ENCODE measurements at regions not wholly inside any gene's neighbourhood (a gene's known extent, or its start where the extent isn't known, plus 50 kb on each side); places are given as distances from the start of the nearest gene placed in this dataset.

GRCh38 chr14:65169351-65169750, 67.0 kb upstream of the MAX start:
- TF ChIP-seq, protein P1, sequence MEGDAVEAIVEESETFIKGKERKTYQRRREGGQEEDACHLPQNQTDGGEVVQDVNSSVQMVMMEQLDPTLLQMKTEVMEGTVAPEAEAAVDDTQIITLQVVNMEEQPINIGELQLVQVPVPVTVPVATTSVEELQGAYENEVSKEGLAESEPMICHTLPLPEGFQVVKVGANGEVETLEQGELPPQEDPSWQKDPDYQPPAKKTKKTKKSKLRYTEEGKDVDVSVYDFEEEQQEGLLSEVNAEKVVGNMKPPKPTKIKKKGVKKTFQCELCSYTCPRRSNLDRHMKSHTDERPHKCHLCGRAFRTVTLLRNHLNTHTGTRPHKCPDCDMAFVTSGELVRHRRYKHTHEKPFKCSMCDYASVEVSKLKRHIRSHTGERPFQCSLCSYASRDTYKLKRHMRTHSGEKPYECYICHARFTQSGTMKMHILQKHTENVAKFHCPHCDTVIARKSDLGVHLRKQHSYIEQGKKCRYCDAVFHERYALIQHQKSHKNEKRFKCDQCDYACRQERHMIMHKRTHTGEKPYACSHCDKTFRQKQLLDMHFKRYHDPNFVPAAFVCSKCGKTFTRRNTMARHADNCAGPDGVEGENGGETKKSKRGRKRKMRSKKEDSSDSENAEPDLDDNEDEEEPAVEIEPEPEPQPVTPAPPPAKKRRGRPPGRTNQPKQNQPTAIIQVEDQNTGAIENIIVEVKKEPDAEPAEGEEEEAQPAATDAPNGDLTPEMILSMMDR (IDR thresholded peaks at IDR 0.05) = no peak
- no peak for TF ChIP-seq POLR2A (IDR thresholded peaks at IDR 0.05)
